Esophagus muscularis mucosa (tissue), 3 donors: ENCODE measurements at regions not wholly inside any gene's neighbourhood (a gene's known extent, or its start where the extent isn't known, plus 50 kb on each side); places are given as distances from the start of the nearest gene placed in this dataset.

Source experiments
- CTCF ChIP-seq, 3 experiments: fragments of 200-600 bp in 2 of 3; fragments of 450-650 bp in 1 of 3; sonication (generic) in 2 of 3; IDR thresholded peaks; one replicate each; pipeline ENCODE4 v1.5.1; 2017 to 2019; ENCODE audit warnings: antibody characterized with exemption in 3 of 3, mild to moderate bottlenecking in 2 of 3, moderate library complexity in 1 of 3
- POLR2A ChIP-seq: fragments of 450-650 bp; IDR thresholded peaks from one replicate; pipeline ENCODE4 v1.6.1; 2017; ENCODE audit warnings: antibody characterized with exemption, moderate library complexity, mild to moderate bottlenecking, low read depth
- POLR2AphosphoS5 ChIP-seq, 2 donors: sonication (generic); formaldehyde crosslinking; IDR thresholded peaks; one replicate each; pipeline ENCODE4 v1.6.1; 2017; ENCODE audit warnings: antibody characterized with exemption in 2 of 2

GRCh38 chr13:39887387-39887786 is 231.9 kb downstream of the COG6 start:
- TF ChIP-seq CTCF (IDR thresholded peaks at IDR 0.05) (no peak), POLR2A (no peak), POLR2AphosphoS5 (IDR thresholded peaks at IDR 0.05) (peak in 1 of 2 donors; percentile 81)
